GM12875 (cell line): ENCODE measurements at regions not wholly inside any gene's neighbourhood (a gene's known extent, or its start where the extent isn't known, plus 50 kb on each side); places are given as distances from the start of the nearest gene placed in this dataset.
"Not testable (repeated sequence)": the region's sequence is repeated elsewhere in the genome, so short reads cannot be mapped to it uniquely, and the experiment has no call there.

Experiments used
- H3K4me3 ChIP-seq: one replicate; pipeline ENCODE4 v1.5.1; 2011; ENCODE audit warnings: low read depth, low read length, control low read depth
- CTCF ChIP-seq: IDR thresholded peaks from 2 replicates; pipeline ENCODE4 v1.5.1; 2011; ENCODE audit warnings: low read depth, mild to moderate bottlenecking, control low read depth, inconsistent platforms, low read length, moderate library complexity, borderline replicate concordance; ENCODE audit not compliant: insufficient read depth

GRCh38 chr5:131005963-131006684, 158.9 kb downstream of the HINT1 start:
- no peak overlapping the region for H3K4me3 ChIP-seq
- TF ChIP-seq CTCF, result no peak

GRCh38 chr5:131001507-131001906, 163.5 kb downstream of the HINT1 start:
- no peak overlapping the region for H3K4me3 ChIP-seq
- no peak for TF ChIP-seq CTCF

- no peak for TF ChIP-seq CTCF
- H3K4me3 ChIP-seq, result no peak overlapping the region
Observed at GRCh38 chr5:131000289-131000688, 164.8 kb downstream of the HINT1 start.

- not testable (repeated sequence) for H3K4me3 ChIP-seq
Observed at GRCh38 chr5:130996720-130997119, 168.3 kb downstream of the HINT1 start.

GRCh38 chr5:130995851-130996250, 169.2 kb downstream of the HINT1 start:
- no peak for TF ChIP-seq CTCF

GRCh38 chr5:130995254-130995515, 169.9 kb downstream of the HINT1 start:
- TF ChIP-seq CTCF, result no peak
- H3K4me3 ChIP-seq, result no peak overlapping the region

More at GRCh38 chr5:130995851-130996250, 169.2 kb downstream of the HINT1 start:
- H3K4me3 ChIP-seq, result no peak overlapping the region

GRCh38 chr5:130994496-130995253, 170.4 kb downstream of the HINT1 start:
- no peak overlapping the region for H3K4me3 ChIP-seq
- no peak for TF ChIP-seq CTCF
